Esophagus squamous epithelium (tissue), 5 donors: ENCODE measurements at regions not wholly inside any gene's neighbourhood (a gene's known extent, or its start where the extent isn't known, plus 50 kb on each side); places are given as distances from the start of the nearest gene placed in this dataset.
A peak's percentile ranks its signal among the peaks of the same experiment; 100 is the strongest.

Experiments used
- DNase-seq: peaks from one replicate; lab custom pipeline; 2025; lab: John Stamatoyannopoulos, UW
- H3K27ac ChIP-seq, 4 donors: fragments of 200-600 bp; sonication (generic); one replicate each; pipeline ENCODE4 v1.5.1; 2016 to 2019; ENCODE audit warnings: mild to moderate bottlenecking in 1 of 4
- H3K27me3 ChIP-seq, 4 donors: fragments of 200-600 bp; sonication (generic); 1 replicate in 3 of 4; 2 replicates in 1 of 4; pipeline versions ENCODE4 v1.5.1 to v1.6.0; 2017 to 2021; ENCODE audit warnings: antibody characterized with exemption in 1 of 4
- H3K36me3 ChIP-seq, 3 donors: fragments of 200-600 bp; sonication (generic); one replicate each; pipeline ENCODE4 v1.5.1; 2016 to 2019
- H3K4me1 ChIP-seq, 3 donors: fragments of 200-600 bp; sonication (generic); one replicate each; pipeline ENCODE4 v1.5.1; 2017 to 2019
- H3K4me3 ChIP-seq, 4 donors: fragments of 200-600 bp; sonication (generic); 1 replicate in 3 of 4; 2 replicates in 1 of 4; pipeline ENCODE4 v1.5.1; 2016 to 2019; ENCODE audit warnings: mild to moderate bottlenecking in 2 of 4, moderate library complexity in 1 of 4
- H3K9me3 ChIP-seq, 3 donors: fragments of 200-600 bp; sonication (generic); one replicate each; pipeline ENCODE4 v1.5.1; 2016 to 2019
- POLR2A ChIP-seq, 4 donors: fragments of 450-650 bp; IDR thresholded peaks; one replicate each; pipeline ENCODE4 v1.6.1; 2017; ENCODE audit warnings: antibody characterized with exemption in 4 of 4, mild to moderate bottlenecking in 4 of 4, moderate library complexity in 3 of 4
- WGBS, 2 donors: methylation state at CpG; one replicate each; pipeline ENCODE4 v1.1.5; 2018; 5-methylcytosine and 5-hydroxymethylcytosine counted together
- intact Hi-C: fragments of 100-400 bp; cut with DNase I; formaldehyde crosslinking; loops from one replicate; pipeline ENCODE4 v1.15.0; 2022
- TF ChIP-seq, protein P1 (sequence below), 6 experiments: fragments of 450-650 bp in 4 of 6; fragments of 200-600 bp in 2 of 6; sonication (generic) in 2 of 6; IDR thresholded peaks; one replicate each; pipeline ENCODE4 v1.5.1; 2016 to 2019; ENCODE audit warnings: antibody characterized with exemption in 6 of 6, mild to moderate bottlenecking in 4 of 6, moderate library complexity in 4 of 6
- donor health status: DM: yes; HTN: yes; CAD: no.

DNA sequence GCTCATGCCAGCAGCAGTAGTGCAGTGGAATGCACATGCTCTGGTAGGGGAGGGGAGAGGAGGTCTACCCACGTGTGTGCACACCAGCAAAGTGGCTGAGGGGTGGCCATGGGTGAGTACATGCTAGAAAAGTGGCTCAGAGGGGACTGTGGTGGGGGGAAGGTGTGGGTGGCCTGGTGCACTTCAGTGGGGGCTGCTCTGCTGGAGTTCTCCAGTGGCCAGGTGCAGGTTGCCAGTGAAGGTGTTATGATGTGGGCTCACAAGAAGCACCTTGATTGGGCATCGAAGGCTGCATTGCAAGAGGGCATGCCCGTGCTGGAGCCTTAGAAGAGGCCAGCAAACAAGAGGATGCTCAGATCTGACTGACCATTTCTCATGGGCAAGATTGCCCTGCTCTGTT, 613.6 kb upstream of the PHF14 start:
- intact Hi-C loops: no loop called here
- no peak for DNase-seq
- Histone ChIP-seq H3K36me3 (no peaks in the 10 kb centered on the region), H3K4me3 (no peak overlapping the region), H3K27me3 (no peaks in the 10 kb centered on the region), H3K9me3 (peaks cover 0 to 8% (median 0%) of the 10 kb centered on the region in 3 donors), H3K4me1 (no peaks in the 10 kb centered on the region), H3K27ac (no peak overlapping the region)
- WGBS, 2 donors: 50 to 70% methylated on average over 1 to 2 of the region's 3 CpGs
- no peak for TF ChIP-seq POLR2A (IDR thresholded peaks at IDR 0.05)
- TF ChIP-seq, protein P1, sequence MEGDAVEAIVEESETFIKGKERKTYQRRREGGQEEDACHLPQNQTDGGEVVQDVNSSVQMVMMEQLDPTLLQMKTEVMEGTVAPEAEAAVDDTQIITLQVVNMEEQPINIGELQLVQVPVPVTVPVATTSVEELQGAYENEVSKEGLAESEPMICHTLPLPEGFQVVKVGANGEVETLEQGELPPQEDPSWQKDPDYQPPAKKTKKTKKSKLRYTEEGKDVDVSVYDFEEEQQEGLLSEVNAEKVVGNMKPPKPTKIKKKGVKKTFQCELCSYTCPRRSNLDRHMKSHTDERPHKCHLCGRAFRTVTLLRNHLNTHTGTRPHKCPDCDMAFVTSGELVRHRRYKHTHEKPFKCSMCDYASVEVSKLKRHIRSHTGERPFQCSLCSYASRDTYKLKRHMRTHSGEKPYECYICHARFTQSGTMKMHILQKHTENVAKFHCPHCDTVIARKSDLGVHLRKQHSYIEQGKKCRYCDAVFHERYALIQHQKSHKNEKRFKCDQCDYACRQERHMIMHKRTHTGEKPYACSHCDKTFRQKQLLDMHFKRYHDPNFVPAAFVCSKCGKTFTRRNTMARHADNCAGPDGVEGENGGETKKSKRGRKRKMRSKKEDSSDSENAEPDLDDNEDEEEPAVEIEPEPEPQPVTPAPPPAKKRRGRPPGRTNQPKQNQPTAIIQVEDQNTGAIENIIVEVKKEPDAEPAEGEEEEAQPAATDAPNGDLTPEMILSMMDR (IDR thresholded peaks at IDR 0.05): no peak

DNA sequence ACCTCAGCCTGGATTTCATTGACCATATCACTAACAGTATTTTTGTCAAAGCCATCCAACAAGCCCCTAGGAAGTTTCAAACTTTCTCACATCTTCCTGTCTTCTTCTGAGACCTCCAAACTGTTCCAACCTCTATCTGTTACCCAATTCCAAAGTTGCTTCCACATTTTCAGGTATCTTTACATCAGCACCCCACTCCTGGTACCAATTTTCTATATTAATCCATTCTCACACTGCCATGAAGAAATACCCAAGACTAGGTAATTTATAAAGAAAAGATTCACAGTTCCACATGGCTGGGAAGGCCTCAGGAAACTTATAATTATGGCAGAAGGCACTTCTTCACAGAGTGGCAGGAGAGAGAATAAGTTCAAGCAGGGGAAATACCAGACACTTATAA, 571.9 kb upstream of the PHF14 start:
- intact Hi-C loops: no loop called here
- Histone ChIP-seq H3K36me3 (no peaks in the 10 kb centered on the region), H3K4me3 (no peak overlapping the region), H3K9me3 (peaks cover 0 to 12% (median 11%) of the 10 kb centered on the region in 3 donors), H3K27ac (no peak overlapping the region), H3K27me3 (no peaks in the 10 kb centered on the region), H3K4me1 (no peaks in the 10 kb centered on the region)
- no peak for DNase-seq
- TF ChIP-seq, protein P1 (IDR thresholded peaks at IDR 0.05): no peak
- no peak for TF ChIP-seq POLR2A (IDR thresholded peaks at IDR 0.05)

DNA sequence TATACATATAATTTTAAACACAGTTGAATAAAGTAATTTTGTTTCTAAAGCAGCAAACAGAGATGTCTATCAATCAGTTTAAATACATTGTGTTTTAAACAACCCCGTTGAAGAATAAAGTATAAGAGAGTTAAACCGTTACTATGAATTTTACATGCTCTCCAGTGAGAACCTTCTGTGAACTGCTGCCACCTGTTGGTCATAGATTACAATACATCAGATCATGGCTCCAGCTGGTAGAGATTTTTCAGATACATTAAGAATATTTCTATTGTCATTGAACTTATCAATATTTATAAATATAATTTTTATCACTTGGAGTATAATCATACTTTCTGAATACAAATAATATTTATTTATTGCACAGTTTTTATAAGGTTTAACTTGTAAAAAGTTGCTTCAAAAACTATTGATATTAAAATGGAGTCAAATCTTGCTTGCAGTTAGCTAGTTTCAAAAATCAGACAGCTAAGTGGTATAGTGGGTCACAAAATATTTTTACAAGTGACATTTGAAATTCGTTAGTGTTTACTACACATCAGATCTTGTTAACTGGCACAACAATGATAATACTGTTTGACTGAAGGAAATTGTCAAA, 561.2 kb upstream of the PHF14 start:
- no peaks in the 10 kb centered on the region for H3K9me3 ChIP-seq
- no peaks in the 10 kb centered on the region for H3K4me1 ChIP-seq
- TF ChIP-seq, protein P1 (IDR thresholded peaks at IDR 0.05): peak in 5 of 6 experiments; percentile 19 to 62 (median 46)
- TF ChIP-seq POLR2A (IDR thresholded peaks at IDR 0.05): no peak
- no peak overlapping the region for H3K4me3 ChIP-seq
- H3K27me3 ChIP-seq: no peaks in the 10 kb centered on the region
- H3K36me3 ChIP-seq: no peaks in the 10 kb centered on the region
- H3K27ac ChIP-seq: no peak overlapping the region
- intact Hi-C loops: no loop called here
- DNase-seq: no peak
- WGBS, 2 donors: 2% methylated on average over 3 of the region's 3 CpGs

DNA sequence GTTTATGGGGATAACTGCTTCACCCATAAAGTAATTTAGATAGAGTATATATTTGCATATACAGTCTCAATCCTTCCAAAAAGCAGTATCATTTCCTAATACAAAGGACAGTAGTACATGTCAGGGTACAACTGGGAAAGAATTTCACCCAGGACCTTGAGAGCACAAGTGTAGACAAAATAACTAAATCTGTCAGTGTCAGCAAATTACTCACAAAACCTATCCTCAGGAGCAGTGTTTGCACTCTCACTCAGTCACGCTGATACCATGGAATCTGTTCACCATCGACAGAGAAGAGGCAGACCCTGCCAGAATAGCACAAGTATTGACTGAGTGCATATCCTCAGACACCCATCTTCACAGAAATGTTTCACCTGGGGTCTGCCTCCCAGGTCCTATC, 554.7 kb upstream of the PHF14 start:
- intact Hi-C loops: no loop called here
- no peak overlapping the region for H3K27ac ChIP-seq

GRCh38 chr7:10429031-10429430, 544.6 kb upstream of the PHF14 start:
- no peak overlapping the region for H3K4me3 ChIP-seq
- TF ChIP-seq, protein P1 (IDR thresholded peaks at IDR 0.05): no peak
- TF ChIP-seq POLR2A (IDR thresholded peaks at IDR 0.05): no peak
- H3K27me3 ChIP-seq: no peaks in the 10 kb centered on the region
- WGBS, 2 donors: 21 to 32% methylated on average over 2 of the region's 2 CpGs
- H3K4me1 ChIP-seq: no peaks in the 10 kb centered on the region
- no peaks in the 10 kb centered on the region for H3K9me3 ChIP-seq
- H3K27ac ChIP-seq: no peak overlapping the region
- DNase-seq: no peak
- intact Hi-C loops: no loop called here
- H3K36me3 ChIP-seq: no peaks in the 10 kb centered on the region

More for the DNA sequence above, 554.7 kb upstream of the PHF14 start:
- 60 to 69% methylated on average over 2 of the region's 2 CpGs for WGBS, 2 donors
- H3K9me3 ChIP-seq: no peaks in the 10 kb centered on the region
- H3K4me1 ChIP-seq: no peaks in the 10 kb centered on the region
- no peaks in the 10 kb centered on the region for H3K27me3 ChIP-seq
- H3K4me3 ChIP-seq: no peak overlapping the region
- no peak for DNase-seq
- H3K36me3 ChIP-seq: no peaks in the 10 kb centered on the region
- TF ChIP-seq POLR2A (IDR thresholded peaks at IDR 0.05): no peak
- TF ChIP-seq, protein P1 (IDR thresholded peaks at IDR 0.05): no peak
